GM12878 (cell line): ENCODE measurements at regions not wholly inside any gene's neighbourhood (a gene's known extent, or its start where the extent isn't known, plus 50 kb on each side); places are given as distances from the start of the nearest gene placed in this dataset.

ENCODE experiments used
- ATAC-seq: fragments of 200-7000 bp; cut with Tn5 transposase; 3 replicates; pipeline ENCODE4 v1.9.1; 2020; ENCODE audit warnings: mild to moderate bottlenecking, moderate library complexity
- BruUV-seq: library from RNA; stranded (reverse); fragments of 400-500 nt; replicated peaks from 2 replicates; lab custom pipeline; 2021; lab: Mats Ljungman, UMichigan
- CTCF ChIA-PET: fragments of 300-600 bp; sonication (Branson Sonifier 250); formaldehyde crosslinking; extraction: SDS; loops from one replicate; lab custom pipeline; 2021; ENCODE audit warnings: inconsistent platforms; lab: Yijun Ruan, JAX
- POLR2A ChIA-PET: fragments of 350-600 bp; formaldehyde crosslinking; extraction: SDS; loops from one replicate; lab custom pipeline; 2021; ENCODE audit warnings: inconsistent platforms; lab: Charles Lee
- RAD21 ChIA-PET: fragments of 300-600 bp; sonication (Branson Sonifier 250); formaldehyde crosslinking; loops from one replicate; lab custom pipeline; 2023; ENCODE audit warnings: antibody characterized with exemption; ENCODE audit not compliant: unreplicated experiment; lab: Charles Lee
- SMC1A ChIA-PET: fragments of 300-600 bp; sonication (Branson Sonifier 250); formaldehyde crosslinking; loops from one replicate; lab custom pipeline; 2023; ENCODE audit not compliant: unreplicated experiment, uncharacterized antibody; lab: Charles Lee
- DNase-seq: peaks from one replicate; pipeline ENCODE4 v3.0.0-alpha.2; 2011; ENCODE audit warnings: low read depth, low spot score
- FAIRE-seq: peaks from 3 replicates; lab custom pipeline; 2011; peaks lifted over from hg19 to GRCh38; lab: Jason Lieb, UNC
- H2AFZ ChIP-seq: 2 replicates; pipeline ENCODE4 v1.6.0; 2011; ENCODE audit warnings: low read depth, low read length, control low read depth; ENCODE audit not compliant: control insufficient read depth
- H3K27ac ChIP-seq: 2 replicates; pipeline ENCODE4 v1.5.1; 2011; ENCODE audit warnings: control low read depth; ENCODE audit not compliant: control insufficient read depth, insufficient read depth
- H3K27me3 ChIP-seq, 2 experiments: replicated peaks in 1 of 2; 2 replicates each; pipeline versions ENCODE4 v1.6.0 to v1.6.1; 2011; ENCODE audit warnings: low read length in 1 of 2; ENCODE audit not compliant: control insufficient read depth in 2 of 2, insufficient read depth in 2 of 2
- H3K36me3 ChIP-seq, 2 experiments: 2 replicates each; pipeline ENCODE4 v1.5.1; 2011; ENCODE audit warnings: low read length in 1 of 2; ENCODE audit not compliant: control insufficient read depth in 2 of 2, insufficient read depth in 2 of 2
- H3K4me1 ChIP-seq: 2 replicates; pipeline ENCODE4 v1.6.1; 2011; ENCODE audit warnings: mild to moderate bottlenecking, low read length, moderate library complexity, mixed read lengths; ENCODE audit not compliant: control insufficient read depth, insufficient read depth
- H3K4me2 ChIP-seq: 2 replicates; pipeline ENCODE4 v1.6.0; 2011; ENCODE audit warnings: control low read depth; ENCODE audit not compliant: control insufficient read depth, insufficient read depth
- H3K4me3 ChIP-seq: fragments of 200-600 bp; sonication (generic); 2 replicates; pipeline ENCODE4 v1.5.1; 2016
- H3K79me2 ChIP-seq: 2 replicates; pipeline ENCODE4 v1.6.0; 2011; ENCODE audit warnings: low read length; ENCODE audit not compliant: control insufficient read depth, insufficient read depth
- H3K9ac ChIP-seq: 2 replicates; pipeline ENCODE4 v1.8.0; 2011; ENCODE audit warnings: low read length, control low read depth, mixed read lengths; ENCODE audit not compliant: control insufficient read depth, insufficient read depth
- H3K9me3 ChIP-seq: replicated peaks from 3 replicates; pipeline ENCODE4 v1.5.1; 2011; ENCODE audit warnings: mild to moderate bottlenecking, low read length; ENCODE audit not compliant: control insufficient read depth, insufficient read depth
- H4K20me1 ChIP-seq: 2 replicates; pipeline ENCODE4 v1.6.0; 2011; ENCODE audit not compliant: control insufficient read depth, insufficient read depth
- CTCF ChIP-seq, 3 experiments: IDR thresholded peaks in 2 of 3; conservative IDR thresholded peaks in 1 of 3; 2 replicates each; pipeline ENCODE4 v1.5.1; 2011; ENCODE audit warnings: low read depth in 3 of 3, low read length in 3 of 3, mild to moderate bottlenecking in 3 of 3, control low read depth in 2 of 3, moderate library complexity in 2 of 3, inconsistent platforms in 1 of 3, mixed read lengths in 1 of 3; ENCODE audit not compliant: control insufficient read depth in 2 of 3, insufficient read depth in 1 of 3; ENCODE audit errors: extremely low read depth in 1 of 3
- DPF2 ChIP-seq: fragments of 450-650 bp; IDR thresholded peaks from 2 replicates; pipeline ENCODE4 v1.6.1; 2017; ENCODE audit warnings: mild to moderate bottlenecking
- HCFC1 ChIP-seq: fragments of 150-350 bp; IDR thresholded peaks from 2 replicates; pipeline ENCODE4 v1.6.1; 2014; ENCODE audit warnings: low read length
- HDAC6 ChIP-seq: fragments of 200-600 bp; sonication (generic); IDR thresholded peaks from one replicate; pipeline ENCODE4 v1.8.0; 2017; ENCODE audit warnings: antibody characterized with exemption; ENCODE audit not compliant: unreplicated experiment
- NR2F1 ChIP-seq: fragments of 450-650 bp; conservative IDR thresholded peaks from 2 replicates; pipeline ENCODE4 v1.6.1; 2017; ENCODE audit warnings: mild to moderate bottlenecking
- WGBS: methylation state at CpG from one replicate; pipeline ENCODE4 v1.1.6; 2016; ENCODE audit warnings: low lambda C conversion rate; ENCODE audit not compliant: insufficient replicate concordance, insufficient coverage; ENCODE audit errors: missing lambda C conversion rate; 5-methylcytosine and 5-hydroxymethylcytosine counted together
- in situ Hi-C: fragments of 300-500 bp; cut with MboI; formaldehyde crosslinking; loops from 9 replicates; pipeline ENCODE4 v1.14.3; 2018; ENCODE audit warnings: mixed read lengths
- intact Hi-C: fragments of 100-400 bp; cut with micrococcal nuclease; formaldehyde crosslinking; loops from one replicate; pipeline ENCODE4 v1.14.2; 2022; ENCODE audit not compliant: unreplicated experiment
- TF ChIP-seq, protein P1 (sequence below): IDR thresholded peaks from 2 replicates; pipeline ENCODE4 v1.6.1; 2011; ENCODE audit warnings: low read depth, mild to moderate bottlenecking, low read length, moderate library complexity, borderline replicate concordance; ENCODE audit errors: extremely low read depth

- ChIA-PET CTCF (no interaction called here), SMC1A (no interaction called here), POLR2A (no interaction called here), RAD21 (no interaction called here)
- FAIRE-seq (no peak), DNase-seq (no peak), ATAC-seq (no peak)
- Histone ChIP-seq H3K9ac (no peak overlapping the region), H2AFZ (no peak overlapping the region), H3K9me3 (no peaks in the 10 kb centered on the region), H3K4me1 (no peaks in the 10 kb centered on the region), H3K4me2 (no peak overlapping the region), H4K20me1 (no peaks in the 10 kb centered on the region), H3K36me3 (no peaks in the 10 kb centered on the region), H3K27me3 (no peaks in the 10 kb centered on the region; a peak in 1 of 4 replicates), H3K27ac (no peak overlapping the region), H3K79me2 (no peaks in the 10 kb centered on the region), H3K4me3 (no peak overlapping the region)
- TF ChIP-seq DPF2 (no peak), HDAC6 (no peak), HCFC1 (no peak), NR2F1 (no peak), CTCF (IDR thresholded peaks at IDR 0.05 in 2 of 3, conservative IDR thresholded peaks at IDR 0.05 in 1 of 3; ENCODE audit: control insufficient read depth in 2 of 3, extremely low read depth in 1 of 3, insufficient read depth in 1 of 3, low read depth in 3 of 3, low read length in 3 of 3) (no peak)
- TF ChIP-seq, protein P1, sequence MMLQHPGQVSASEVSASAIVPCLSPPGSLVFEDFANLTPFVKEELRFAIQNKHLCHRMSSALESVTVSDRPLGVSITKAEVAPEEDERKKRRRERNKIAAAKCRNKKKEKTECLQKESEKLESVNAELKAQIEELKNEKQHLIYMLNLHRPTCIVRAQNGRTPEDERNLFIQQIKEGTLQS = no peak
- in situ Hi-C loops = no loop called here
- WGBS = 19% methylated on average over 2 of the region's 2 CpGs
- intact Hi-C loops = no loop called here
- BruUV-seq = no TSS peak
These were observed 199.4 kb upstream of the PPP2R3A start for GRCh38 chr3:135766115-135766514.
